SK-N-SH (cell line): ENCODE measurements at regions not wholly inside any gene's neighbourhood (a gene's known extent, or its start where the extent isn't known, plus 50 kb on each side); places are given as distances from the start of the nearest gene placed in this dataset.
A peak's percentile ranks its signal among the peaks of the same experiment; 100 is the strongest.

ENCODE experiments used
- CTCF ChIA-PET: fragments of 300-600, 350-600 bp; formaldehyde crosslinking; extraction: SDS; loops from one replicate; lab custom pipeline; 2021; lab: Yijun Ruan, JAX
- POLR2A ChIA-PET: fragments of 350-600 bp; sonication (Branson Sonifier 250); formaldehyde crosslinking; extraction: SDS; loops from one replicate; lab custom pipeline; 2020; ENCODE audit warnings: antibody characterized with exemption, inconsistent platforms; lab: Yijun Ruan, JAX
- DNase-seq: peaks from one replicate; pipeline ENCODE4 v3.0.0; 2012
- H2AFZ ChIP-seq: fragments of 200-600 bp; sonication (generic); 2 replicates; pipeline ENCODE4 v1.8.1; 2016; ENCODE audit warnings: antibody characterized with exemption, mild to moderate bottlenecking, low read depth
- H3F3A ChIP-seq: fragments of 200-600 bp; sonication (generic); replicated peaks from 2 replicates; pipeline ENCODE3; 2016; ENCODE audit warnings: antibody characterized with exemption, mild to moderate bottlenecking; ENCODE audit not compliant: insufficient read depth
- H3K27ac ChIP-seq, 2 experiments: fragments of 200-500 bp in 1 of 2; fragments of 200-600 bp in 1 of 2; sonication (Bioruptor generic) in 1 of 2; sonication (generic), shearing (Covaris generic) in 1 of 2; 2 replicates each; pipeline versions ENCODE4 v1.5.1 to v1.6.1; 2014 to 2016; ENCODE audit warnings: low read depth in 2 of 2, inconsistent platforms in 1 of 2, low read length in 1 of 2, mild to moderate bottlenecking in 1 of 2, mixed read lengths in 1 of 2
- H3K27me3 ChIP-seq: fragments of 200-600 bp; sonication (generic), shearing (Covaris generic); 2 replicates; pipeline ENCODE4 v1.6.1; 2016; ENCODE audit warnings: mixed run types; ENCODE audit not compliant: insufficient read depth
- H3K36me3 ChIP-seq, 2 experiments: fragments of 200-500 bp in 1 of 2; fragments of 200-600 bp in 1 of 2; sonication (Bioruptor generic) in 1 of 2; sonication (generic) in 1 of 2; replicated peaks in 1 of 2; 2 replicates each; pipeline versions ENCODE3 to v1.5.1; 2014 to 2016; ENCODE audit warnings: low read length in 1 of 2, mild to moderate bottlenecking in 1 of 2; ENCODE audit not compliant: insufficient read depth in 2 of 2, control insufficient read depth in 1 of 2
- H3K4me1 ChIP-seq, 2 experiments: fragments of 200-500 bp in 1 of 2; fragments of 200-600 bp in 1 of 2; sonication (Bioruptor generic) in 1 of 2; sonication (generic), shearing (Covaris generic) in 1 of 2; 2 replicates each; pipeline versions ENCODE4 v1.5.1 to v1.6.1; 2014 to 2016; ENCODE audit warnings: low read depth in 1 of 2, low read length in 1 of 2, mixed run types in 1 of 2; ENCODE audit not compliant: insufficient read depth in 2 of 2, control insufficient read depth in 1 of 2
- H3K4me2 ChIP-seq: fragments of 200-600 bp; sonication (generic), shearing (Covaris generic); 2 replicates; pipeline ENCODE4 v1.6.1; 2017; ENCODE audit warnings: mixed run types
- H3K4me3 ChIP-seq, 2 experiments: fragments of 200-500 bp in 1 of 2; fragments of 200-600 bp in 1 of 2; sonication (Bioruptor generic) in 1 of 2; sonication (generic), shearing (Covaris generic) in 1 of 2; 2 replicates each; pipeline versions ENCODE4 v1.5.1 to v1.8.1; 2014 to 2016; ENCODE audit warnings: low read depth in 2 of 2, inconsistent platforms in 1 of 2, low read length in 1 of 2, mild to moderate bottlenecking in 1 of 2, mixed read lengths in 1 of 2, moderate library complexity in 1 of 2
- H3K79me2 ChIP-seq: fragments of 200-600 bp; sonication (generic); 2 replicates; pipeline ENCODE4 v1.8.1; 2017; ENCODE audit warnings: mild to moderate bottlenecking; ENCODE audit not compliant: insufficient read depth
- H3K9ac ChIP-seq: fragments of 200-600 bp; sonication (generic); 2 replicates; pipeline ENCODE4 v1.6.1; 2017; ENCODE audit warnings: mixed run types
- H3K9me2 ChIP-seq: fragments of 200-600 bp; sonication (generic); 2 replicates; pipeline ENCODE4 v1.6.1; 2017; ENCODE audit warnings: mixed run types
- H3K9me3 ChIP-seq: fragments of 200-600 bp; sonication (generic); 2 replicates; pipeline ENCODE4 v1.6.1; 2017; ENCODE audit warnings: mixed run types, mild to moderate bottlenecking, moderate library complexity
- H4K20me1 ChIP-seq: fragments of 200-600 bp; sonication (generic); 2 replicates; pipeline ENCODE4 v1.6.1; 2017; ENCODE audit warnings: mild to moderate bottlenecking, mixed run types; ENCODE audit not compliant: insufficient read depth
- EP300 ChIP-seq, 2 experiments: IDR thresholded peaks; 2 replicates each; pipeline versions ENCODE4 v1.4.0 to v1.6.1; 2012; ENCODE audit warnings: borderline replicate concordance in 1 of 2, low read depth in 1 of 2, low read length in 1 of 2
- FOXM1 ChIP-seq: IDR thresholded peaks from 2 replicates; pipeline ENCODE4 v1.4.0; 2012; ENCODE audit warnings: low read depth, mild to moderate bottlenecking
- JUND ChIP-seq: IDR thresholded peaks from 2 replicates; pipeline ENCODE4 v1.4.0; 2012
- MAX ChIP-seq: IDR thresholded peaks from 2 replicates; pipeline ENCODE4 v1.4.0; 2012; ENCODE audit warnings: low read depth
- MEF2A ChIP-seq: IDR thresholded peaks from 2 replicates; pipeline ENCODE4 v1.4.0; 2012; ENCODE audit warnings: low read depth, borderline replicate concordance
- MXI1 ChIP-seq: IDR thresholded peaks from 2 replicates; pipeline ENCODE4 v1.6.1; 2012; ENCODE audit warnings: mild to moderate bottlenecking, low read depth, low read length, improper control_type of control experiment
- NFIC ChIP-seq: IDR thresholded peaks from 2 replicates; pipeline ENCODE4 v1.4.0; 2012; ENCODE audit warnings: borderline replicate concordance
- TCF12 ChIP-seq: IDR thresholded peaks from 2 replicates; pipeline ENCODE4 v1.4.0; 2012
- USF2 ChIP-seq: fragments of 150-350 bp; IDR thresholded peaks from 2 replicates; pipeline ENCODE4 v1.6.1; 2017; ENCODE audit warnings: antibody characterized with exemption, low read length, low read depth, borderline replicate concordance
- WGBS: methylation state at CpG from one replicate; pipeline ENCODE4 v1.1.6; 2017; ENCODE audit warnings: low lambda C conversion rate; 5-methylcytosine and 5-hydroxymethylcytosine counted together

- Histone ChIP-seq H3K27ac (peak overlapping the region; percentile 47 to 55; a peak in 3 of 4 replicates), H2AFZ (peak overlapping the region; percentile 65), H3K9me2 (no peaks in the 10 kb centered on the region)
These were observed 212.3 kb downstream of the DKK1 start for GRCh38 chr10:52526251-52526823.

GRCh38 chr10:52532650-52533290 lies 218.7 kb downstream of the DKK1 start:
- Histone ChIP-seq H3K4me2 (no peak overlapping the region), H3K9me2 (no peaks in the 10 kb centered on the region), H3K27ac (no peak overlapping the region), H4K20me1 (no peaks in the 10 kb centered on the region), H3K79me2 (no peaks in the 10 kb centered on the region), H3K27me3 (no peaks in the 10 kb centered on the region), H3K4me1 (no peaks in the 10 kb centered on the region), H3K9ac (no peak overlapping the region), H3K36me3 (no peaks in the 10 kb centered on the region), H3F3A (no peaks in the 10 kb centered on the region), H3K4me3 (no peak overlapping the region), H2AFZ (no peak overlapping the region), H3K9me3 (no peaks in the 10 kb centered on the region)
- ChIA-PET CTCF (no interaction called here), POLR2A (no interaction called here)
- no peak for DNase-seq
- no peak for TF ChIP-seq MXI1

More at GRCh38 chr10:52526251-52526823, 212.3 kb downstream of the DKK1 start:
- ChIA-PET POLR2A (no interaction called here), CTCF (no interaction called here)
- Histone ChIP-seq H3K4me2 (peak overlapping the region; percentile 49; the same call in 1 of the 2 replicates), H3K9ac (peak overlapping the region; percentile 3; the same call in 1 of the 2 replicates), H3K9me3 (no peaks in the 10 kb centered on the region), H3K4me3 (no peak overlapping the region), H3K4me1 (peaks cover 0 to 10% of the 10 kb centered on the region in 2 experiments; a peak in 2 of 4 replicates)
- TF ChIP-seq EP300 (IDR thresholded peaks at IDR 0.05; ENCODE audit: borderline replicate concordance in 1 of 2, low read depth in 1 of 2, low read length in 1 of 2) (0 out of 4 replicates have a peak, but pooled peaks of 1 of the 2 experiments have one; percentile 15), JUND (peak; percentile 4; the same call in 1 of the 2 replicates), FOXM1 (no peak), TCF12 (peak; percentile 42), NFIC (0 out of 2 replicates have a peak, but pooled peaks have one; percentile 9), MEF2A (peak; percentile 37; the same call in 1 of the 2 replicates), MAX (no peak), USF2 (no peak)
- TF ChIP-seq, all 33 proteins: peak for 5
- H3F3A ChIP-seq: peaks cover 22% of the 10 kb centered on the region
- H3K36me3 ChIP-seq: no peaks in the 10 kb centered on the region
- no peaks in the 10 kb centered on the region for H3K27me3 ChIP-seq
- no peak for DNase-seq
- no peaks in the 10 kb centered on the region for H4K20me1 ChIP-seq
- no peaks in the 10 kb centered on the region for H3K79me2 ChIP-seq
- 13% methylated on average over 1 of the region's 1 CpG for WGBS

GRCh38 chr10:52533986-52534385 lies 219.9 kb downstream of the DKK1 start:
- no peak overlapping the region for H3K4me2 ChIP-seq
- DNase-seq: no peak
- no peak for TF ChIP-seq TCF12
- TF ChIP-seq, all 33 proteins: peak for 0
- Histone ChIP-seq H3K36me3 (no peaks in the 10 kb centered on the region), H4K20me1 (no peaks in the 10 kb centered on the region), H3K9me3 (no peaks in the 10 kb centered on the region), H3K9me2 (no peaks in the 10 kb centered on the region), H3K79me2 (no peaks in the 10 kb centered on the region), H3K27ac (no peak overlapping the region), H3K27me3 (no peaks in the 10 kb centered on the region), H3K4me3 (no peak overlapping the region), H3F3A (no peaks in the 10 kb centered on the region), H2AFZ (no peak overlapping the region), H3K4me1 (no peaks in the 10 kb centered on the region; a peak in 1 of 4 replicates), H3K9ac (no peak overlapping the region)
- ChIA-PET CTCF (interaction anchor here (1.4 kb wide), 1 partner anchor 11 kb away, joined by 5 read pairs; no protein-coding TSS in a partner anchor), POLR2A (no interaction called here)
